ENCODE measurements at regions not wholly inside any gene's neighbourhood (a gene's known extent, or its start where the extent isn't known, plus 50 kb on each side); places are given as distances from the start of the nearest gene placed in this dataset.

DNA sequence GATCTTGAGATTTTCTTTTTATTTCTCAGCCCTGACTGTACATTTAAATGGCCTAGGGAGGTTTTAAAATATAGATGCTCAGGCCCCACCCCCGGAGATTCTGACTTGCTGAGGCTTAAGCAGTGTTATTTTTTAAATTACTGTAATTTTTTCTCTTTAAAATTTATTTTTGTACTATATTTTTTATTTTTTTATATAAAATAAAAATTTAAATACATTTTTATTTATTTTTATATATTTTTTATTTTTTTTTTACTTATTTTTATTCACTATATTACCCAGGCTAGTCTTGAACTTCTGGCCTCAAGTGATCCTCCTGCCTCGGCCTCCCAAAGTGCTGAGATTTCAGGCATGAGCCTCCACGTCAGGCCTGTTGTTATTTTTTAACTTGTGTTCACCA lies 83.3 kb downstream of the KATNIP start:
- DNase-seq (ENCODE audit: extremely low spot score, unreplicated experiment) = no peak
- Mint-ChIP-seq H3K27me3 (ENCODE audit: unreplicated experiment) (no peaks in the 10 kb centered on the region), H3K27ac (ENCODE audit: unreplicated experiment) (no peak overlapping the region), H3K36me3 (ENCODE audit: unreplicated experiment) (peaks cover 6% of the 10 kb centered on the region), H3K9me3 (ENCODE audit: unreplicated experiment) (no peaks in the 10 kb centered on the region), H3K4me1 (ENCODE audit: unreplicated experiment) (peaks cover 4% of the 10 kb centered on the region), H3K4me3 (ENCODE audit: unreplicated experiment) (no peak overlapping the region)
- TF ChIP-seq, protein P1, sequence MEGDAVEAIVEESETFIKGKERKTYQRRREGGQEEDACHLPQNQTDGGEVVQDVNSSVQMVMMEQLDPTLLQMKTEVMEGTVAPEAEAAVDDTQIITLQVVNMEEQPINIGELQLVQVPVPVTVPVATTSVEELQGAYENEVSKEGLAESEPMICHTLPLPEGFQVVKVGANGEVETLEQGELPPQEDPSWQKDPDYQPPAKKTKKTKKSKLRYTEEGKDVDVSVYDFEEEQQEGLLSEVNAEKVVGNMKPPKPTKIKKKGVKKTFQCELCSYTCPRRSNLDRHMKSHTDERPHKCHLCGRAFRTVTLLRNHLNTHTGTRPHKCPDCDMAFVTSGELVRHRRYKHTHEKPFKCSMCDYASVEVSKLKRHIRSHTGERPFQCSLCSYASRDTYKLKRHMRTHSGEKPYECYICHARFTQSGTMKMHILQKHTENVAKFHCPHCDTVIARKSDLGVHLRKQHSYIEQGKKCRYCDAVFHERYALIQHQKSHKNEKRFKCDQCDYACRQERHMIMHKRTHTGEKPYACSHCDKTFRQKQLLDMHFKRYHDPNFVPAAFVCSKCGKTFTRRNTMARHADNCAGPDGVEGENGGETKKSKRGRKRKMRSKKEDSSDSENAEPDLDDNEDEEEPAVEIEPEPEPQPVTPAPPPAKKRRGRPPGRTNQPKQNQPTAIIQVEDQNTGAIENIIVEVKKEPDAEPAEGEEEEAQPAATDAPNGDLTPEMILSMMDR (IDR thresholded peaks at IDR 0.05) = no peak

DNA sequence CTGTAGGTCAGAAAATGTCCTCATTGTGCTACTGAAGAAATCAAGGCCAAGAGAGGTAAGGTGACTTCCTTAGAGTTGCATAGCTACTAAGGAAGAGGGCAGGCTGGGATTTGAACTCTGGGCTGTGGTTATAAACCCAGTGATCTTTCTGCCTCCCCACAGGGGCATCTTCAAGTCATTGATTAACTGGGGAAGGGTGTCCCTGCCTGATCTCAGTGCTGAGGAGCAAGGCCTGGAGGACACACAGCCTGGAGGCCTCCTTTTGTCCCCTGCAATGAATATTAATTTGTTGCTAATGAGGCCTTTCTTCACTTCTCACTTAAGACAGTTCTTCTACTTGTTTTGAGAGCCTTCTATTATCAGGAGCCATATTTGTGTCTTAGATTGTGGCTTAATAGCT lies 83.8 kb downstream of the KATNIP start:
- H3K4me3 Mint-ChIP-seq (ENCODE audit: unreplicated experiment) = no peak overlapping the region
- no peak for DNase-seq (ENCODE audit: extremely low spot score, unreplicated experiment)
- no peaks in the 10 kb centered on the region for H3K4me1 Mint-ChIP-seq (ENCODE audit: unreplicated experiment)
- TF ChIP-seq, protein P1 (IDR thresholded peaks at IDR 0.05) = no peak
- H3K27ac Mint-ChIP-seq (ENCODE audit: unreplicated experiment) = no peak overlapping the region
- peaks cover 7% of the 10 kb centered on the region for H3K36me3 Mint-ChIP-seq (ENCODE audit: unreplicated experiment)
- H3K9me3 Mint-ChIP-seq (ENCODE audit: unreplicated experiment) = no peaks in the 10 kb centered on the region
- H3K27me3 Mint-ChIP-seq (ENCODE audit: unreplicated experiment) = no peaks in the 10 kb centered on the region

DNA sequence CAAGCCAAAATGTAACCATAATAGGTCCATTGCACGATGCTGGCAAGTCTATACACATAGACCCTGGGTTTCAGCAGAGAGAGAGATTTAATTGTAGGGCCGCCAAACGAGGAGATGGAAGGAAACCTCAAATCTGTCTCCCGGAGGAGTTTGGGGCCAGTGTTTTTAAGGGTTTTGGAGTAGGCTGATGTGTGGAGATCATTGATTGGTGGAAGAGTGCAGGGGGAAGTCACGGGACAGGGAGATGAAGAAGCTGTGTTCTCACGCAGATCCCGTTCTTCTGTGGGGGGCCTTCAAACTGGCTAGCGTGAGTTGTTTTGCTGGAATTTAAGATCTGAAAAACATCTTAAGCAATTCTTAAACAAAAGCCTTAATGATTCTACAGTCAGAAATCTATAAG lies 84.8 kb downstream of the KATNIP start:
- TF ChIP-seq, protein P1 (IDR thresholded peaks at IDR 0.05) = no peak
- Mint-ChIP-seq H3K9me3 (ENCODE audit: unreplicated experiment) (no peaks in the 10 kb centered on the region), H3K27ac (ENCODE audit: unreplicated experiment) (no peak overlapping the region), H3K27me3 (ENCODE audit: unreplicated experiment) (no peaks in the 10 kb centered on the region), H3K36me3 (ENCODE audit: unreplicated experiment) (peaks cover 8% of the 10 kb centered on the region), H3K4me3 (ENCODE audit: unreplicated experiment) (no peak overlapping the region), H3K4me1 (ENCODE audit: unreplicated experiment) (no peaks in the 10 kb centered on the region)
- DNase-seq (ENCODE audit: extremely low spot score, unreplicated experiment) = no peak

DNA sequence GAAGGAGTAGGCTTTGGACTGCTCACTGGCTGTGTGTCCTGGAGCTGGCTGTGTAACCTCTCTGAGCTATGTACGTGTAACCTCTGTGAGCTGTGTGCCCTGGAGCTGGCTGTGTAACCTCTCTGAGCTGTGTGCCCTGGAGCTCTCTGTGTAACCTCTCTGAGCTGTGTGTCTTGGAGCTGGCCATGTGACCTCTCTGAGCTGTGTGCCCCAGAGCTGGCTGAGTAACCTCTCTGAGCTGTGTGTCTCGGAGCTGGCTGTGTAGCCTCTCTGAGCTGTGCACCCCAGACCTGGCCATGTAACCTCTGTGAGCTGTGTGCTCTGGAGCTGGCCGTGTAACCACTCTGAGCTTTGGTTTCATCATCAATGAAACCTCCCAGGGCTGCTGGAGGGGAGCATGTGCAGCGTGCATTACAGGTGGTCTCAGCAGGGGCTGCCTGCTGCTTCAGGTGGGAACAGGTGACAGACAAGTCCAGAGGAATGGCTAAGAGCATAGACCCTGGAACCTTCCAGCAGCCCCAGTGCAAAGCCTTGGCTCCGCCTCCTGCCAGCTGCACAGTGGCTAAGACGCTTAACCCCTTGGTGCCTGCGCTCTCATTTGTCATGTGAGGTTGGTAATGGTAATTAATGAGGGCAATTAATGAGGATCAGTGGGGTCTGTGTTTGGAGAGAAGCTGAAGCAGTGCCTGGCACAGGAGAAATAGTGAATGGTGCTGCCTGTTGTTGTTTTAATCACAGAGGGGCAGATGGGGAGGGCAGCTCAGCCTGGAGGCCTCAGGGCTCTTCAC lies 86.7 kb downstream of the KATNIP start:
- no peak for DNase-seq (ENCODE audit: extremely low spot score, unreplicated experiment)
- Mint-ChIP-seq H3K4me1 (ENCODE audit: unreplicated experiment) (no peaks in the 10 kb centered on the region), H3K27me3 (ENCODE audit: unreplicated experiment) (no peaks in the 10 kb centered on the region), H3K4me3 (ENCODE audit: unreplicated experiment) (no peak overlapping the region), H3K36me3 (ENCODE audit: unreplicated experiment) (peaks cover 8% of the 10 kb centered on the region), H3K9me3 (ENCODE audit: unreplicated experiment) (no peaks in the 10 kb centered on the region), H3K27ac (ENCODE audit: unreplicated experiment) (no peak overlapping the region)
- TF ChIP-seq, protein P1 (IDR thresholded peaks at IDR 0.05) = no peak

DNA sequence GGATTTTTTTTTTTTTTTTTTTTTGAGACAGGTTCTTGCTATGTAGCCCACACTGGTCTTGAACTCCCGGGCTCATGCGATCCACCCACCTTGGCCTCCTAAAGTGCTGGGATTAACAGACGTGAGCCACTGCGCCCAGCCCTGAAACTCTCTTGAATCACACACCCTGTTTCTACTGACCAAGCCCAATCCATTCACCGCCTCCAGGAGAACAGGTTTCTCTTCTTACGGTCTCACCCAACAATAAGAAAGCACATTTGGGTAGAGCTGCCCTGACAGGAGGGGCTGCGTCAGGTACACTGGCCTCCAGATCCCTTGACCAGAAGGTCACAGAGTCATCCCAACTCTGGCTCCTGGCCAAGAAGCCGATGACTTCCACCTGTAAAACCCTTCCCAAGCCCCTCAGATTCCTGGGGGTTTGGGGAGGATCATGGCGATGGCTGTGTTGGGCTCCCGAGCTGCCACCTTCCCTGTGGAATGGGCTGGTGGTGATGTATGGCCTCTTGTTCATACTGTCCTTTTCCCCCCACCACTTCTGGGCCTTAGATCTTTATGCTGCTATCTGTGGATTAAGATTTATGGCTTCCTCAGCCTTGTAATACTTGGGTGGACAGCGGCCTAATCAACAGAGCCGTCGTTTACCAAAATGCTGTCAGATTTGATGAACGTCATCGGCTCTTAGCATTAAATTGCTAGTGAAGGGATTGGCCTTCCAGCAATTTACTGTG lies 89.1 kb downstream of the KATNIP start:
- no peak overlapping the region for H3K4me3 Mint-ChIP-seq (ENCODE audit: unreplicated experiment)
- H3K36me3 Mint-ChIP-seq (ENCODE audit: unreplicated experiment) = peaks cover 2% of the 10 kb centered on the region
- TF ChIP-seq, protein P1 (IDR thresholded peaks at IDR 0.05) = no peak
- no peak overlapping the region for H3K27ac Mint-ChIP-seq (ENCODE audit: unreplicated experiment)
- no peaks in the 10 kb centered on the region for H3K27me3 Mint-ChIP-seq (ENCODE audit: unreplicated experiment)
- DNase-seq (ENCODE audit: extremely low spot score, unreplicated experiment) = no peak
- no peaks in the 10 kb centered on the region for H3K9me3 Mint-ChIP-seq (ENCODE audit: unreplicated experiment)
- no peaks in the 10 kb centered on the region for H3K4me1 Mint-ChIP-seq (ENCODE audit: unreplicated experiment)

All from osteocyte (in vitro differentiated cells).